A549 (cell line): ENCODE measurements at regions not wholly inside any gene's neighbourhood (a gene's known extent, or its start where the extent isn't known, plus 50 kb on each side); places are given as distances from the start of the nearest gene placed in this dataset.
A peak's percentile ranks its signal among the peaks of the same experiment; 100 is the strongest.

Experiments
- ATAC-seq, 2 experiments: fragments of 200-7000 bp in 1 of 2; fragments of >200 bp in 1 of 2; cut with Nextera tagmentation in 1 of 2; cut with Tn5 transposase in 1 of 2; 3 replicates each; pipeline versions ENCODE4 v1.8.0 to v1.9.1; 2018 to 2020; ENCODE audit warnings: mild to moderate bottlenecking in 1 of 2, moderate library complexity in 1 of 2
- CTCF ChIA-PET: fragments of 300-600 bp; sonication (Branson Sonifier 250); formaldehyde crosslinking; extraction: SDS; loops from one replicate; lab custom pipeline; 2021; ENCODE audit warnings: antibody characterized with exemption, inconsistent platforms; lab: Yijun Ruan, JAX
- POLR2A ChIA-PET: fragments of 350-600 bp; formaldehyde crosslinking; extraction: SDS; loops from one replicate; lab custom pipeline; 2021; ENCODE audit warnings: antibody characterized with exemption, inconsistent platforms; lab: Yijun Ruan, JAX
- DNase-seq, 2 experiments: peaks; one replicate each; pipeline versions ENCODE4 v3.0.0 to v3.0.0-alpha.2; 2011 to 2016; ENCODE audit warnings: low read depth in 1 of 2, low spot score in 1 of 2
- FAIRE-seq: peaks from 2 replicates; lab custom pipeline; 2011; peaks lifted over from hg19 to GRCh38; lab: Jason Lieb, UNC
- H3K27ac ChIP-seq, 2 experiments: fragments of >200 bp; sonication (Bioruptor Twin); formaldehyde crosslinking; 3 replicates each; pipeline ENCODE4 v1.5.1; 2016 to 2017
- H3K4me1 ChIP-seq: fragments of >200 bp; sonication (Bioruptor Twin); formaldehyde crosslinking; 3 replicates; pipeline ENCODE4 v1.6.1; 2016
- H3K4me2 ChIP-seq: fragments of >200 bp; sonication (Bioruptor Twin); formaldehyde crosslinking; 3 replicates; pipeline ENCODE4 v1.6.1; 2016
- H3K4me3 ChIP-seq: fragments of >200 bp; sonication (Bioruptor Twin); formaldehyde crosslinking; 3 replicates; pipeline ENCODE4 v1.5.1; 2016
- H3K9me3 ChIP-seq: fragments of >200 bp; sonication (Bioruptor Twin); formaldehyde crosslinking; 3 replicates; pipeline ENCODE4 v1.6.1; 2016
- CBX2 ChIP-seq: fragments of 200-600 bp; sonication (generic); IDR thresholded peaks from 2 replicates; pipeline ENCODE4 v1.6.1; 2016; ENCODE audit warnings: low read depth, mild to moderate bottlenecking, borderline replicate concordance
- CBX8 ChIP-seq: fragments of 200-600 bp; sonication (generic); IDR thresholded peaks from 2 replicates; pipeline ENCODE4 v1.6.1; 2016
- CEBPB ChIP-seq, 2 experiments: fragments of >200 bp in 1 of 2; sonication (Bioruptor Twin) in 1 of 2; formaldehyde crosslinking in 1 of 2; IDR thresholded peaks; 2 replicates each; pipeline ENCODE4 v1.6.1; 2012 to 2016
- EP300 ChIP-seq, 2 experiments: fragments of >200 bp; sonication (Bioruptor Twin); formaldehyde crosslinking; IDR thresholded peaks; 2 replicates in 1 of 2; 3 replicates in 1 of 2; pipeline ENCODE4 v1.6.1; 2016 to 2017
- HEYL ChIP-seq: fragments of 250-450 bp; sonication (Bioruptor Pico); IDR thresholded peaks from 2 replicates; pipeline ENCODE4 v1.8.0; 2021; ENCODE audit warnings: mild to moderate bottlenecking, moderate library complexity
- HOXB5 ChIP-seq: fragments of 250-450 bp; sonication (Bioruptor Pico); IDR thresholded peaks from 2 replicates; pipeline ENCODE4 v1.5.0; 2020; ENCODE audit warnings: mild to moderate bottlenecking, moderate library complexity
- KDM5A ChIP-seq: fragments of 200-600 bp; sonication (generic); IDR thresholded peaks from 2 replicates; pipeline ENCODE4 v1.6.1; 2016; ENCODE audit warnings: antibody characterized with exemption, mild to moderate bottlenecking
- MAZ ChIP-seq: fragments of 150-350 bp; IDR thresholded peaks from 2 replicates; pipeline ENCODE4 v1.6.1; 2014; ENCODE audit warnings: antibody characterized with exemption, low read depth, low read length, borderline replicate concordance
- NFE2L2 ChIP-seq: fragments of 150-350 bp; conservative IDR thresholded peaks from 2 replicates; pipeline ENCODE4 v1.6.1; 2014; ENCODE audit warnings: low read length
- NPAS2 ChIP-seq: fragments of 250-450 bp; sonication (Bioruptor Pico); IDR thresholded peaks from 2 replicates; pipeline ENCODE4 v1.8.0; 2022; ENCODE audit warnings: mild to moderate bottlenecking, moderate library complexity, borderline replicate concordance
- PHF8 ChIP-seq: fragments of 200-600 bp; sonication (generic); IDR thresholded peaks from 2 replicates; pipeline ENCODE4 v1.6.1; 2016; ENCODE audit warnings: low read depth, mild to moderate bottlenecking, antibody characterized with exemption, moderate library complexity, borderline replicate concordance
- POLR2A ChIP-seq: IDR thresholded peaks from 2 replicates; pipeline ENCODE4 v1.6.1; 2012; ENCODE audit warnings: mild to moderate bottlenecking, low read length
- POLR2AphosphoS2 ChIP-seq: conservative IDR thresholded peaks from 2 replicates; pipeline ENCODE4 v1.6.1; 2012; ENCODE audit warnings: low read length, improper control_type of control experiment, inconsistent platforms
- RAD21 ChIP-seq, 2 experiments: fragments of >200 bp in 1 of 2; sonication (Bioruptor Twin) in 1 of 2; formaldehyde crosslinking in 1 of 2; IDR thresholded peaks in 1 of 2; conservative IDR thresholded peaks in 1 of 2; 2 replicates in 1 of 2; 3 replicates in 1 of 2; pipeline ENCODE4 v1.6.1; 2012 to 2018; ENCODE audit warnings: inconsistent platforms in 1 of 2
- RCOR1 ChIP-seq: fragments of 150-350 bp; IDR thresholded peaks from 2 replicates; pipeline ENCODE4 v1.6.1; 2014; ENCODE audit warnings: antibody characterized with exemption, low read length, low read depth
- RNF2 ChIP-seq: fragments of 200-600 bp; sonication (generic); IDR thresholded peaks from 2 replicates; pipeline ENCODE4 v1.6.1; 2016; ENCODE audit warnings: low read depth, mild to moderate bottlenecking, antibody characterized with exemption, moderate library complexity, borderline replicate concordance
- SMC3 ChIP-seq: fragments of >200 bp; sonication (Bioruptor Twin); formaldehyde crosslinking; IDR thresholded peaks from 3 replicates; pipeline ENCODE4 v1.6.1; 2018; ENCODE audit warnings: inconsistent platforms
- SREBF2 ChIP-seq: fragments of 450-650 bp; IDR thresholded peaks from 2 replicates; pipeline ENCODE4 v1.6.1; 2014; ENCODE audit warnings: mild to moderate bottlenecking, moderate library complexity
- ZC3H11A ChIP-seq: fragments of 450-650 bp; IDR thresholded peaks from 2 replicates; pipeline ENCODE4 v1.6.1; 2014; ENCODE audit warnings: antibody characterized with exemption, mild to moderate bottlenecking
- WGBS: methylation state at CpG from one replicate; pipeline ENCODE4 v1.1.6; 2017; ENCODE audit errors: missing lambda C conversion rate; 5-methylcytosine and 5-hydroxymethylcytosine counted together
- TF ChIP-seq, protein P1 (sequence below): IDR thresholded peaks from 2 replicates; pipeline ENCODE4 v1.6.1; 2012; ENCODE audit warnings: low read depth, borderline replicate concordance
- TF ChIP-seq, protein P2 (sequence below): fragments of 200-600 bp; sonication (generic); IDR thresholded peaks from 2 replicates; pipeline ENCODE4 v1.6.1; 2016; ENCODE audit warnings: antibody characterized with exemption, mild to moderate bottlenecking, moderate library complexity
- TF ChIP-seq, protein P3 (sequence below): fragments of >200 bp; sonication (Bioruptor Twin); formaldehyde crosslinking; IDR thresholded peaks from 3 replicates; pipeline ENCODE4 v1.6.1; 2016
- TF ChIP-seq, protein P4 (sequence below): fragments of >200 bp; sonication (Bioruptor Twin); formaldehyde crosslinking; IDR thresholded peaks from 2 replicates; pipeline ENCODE4 v1.6.1; 2016

DNA sequence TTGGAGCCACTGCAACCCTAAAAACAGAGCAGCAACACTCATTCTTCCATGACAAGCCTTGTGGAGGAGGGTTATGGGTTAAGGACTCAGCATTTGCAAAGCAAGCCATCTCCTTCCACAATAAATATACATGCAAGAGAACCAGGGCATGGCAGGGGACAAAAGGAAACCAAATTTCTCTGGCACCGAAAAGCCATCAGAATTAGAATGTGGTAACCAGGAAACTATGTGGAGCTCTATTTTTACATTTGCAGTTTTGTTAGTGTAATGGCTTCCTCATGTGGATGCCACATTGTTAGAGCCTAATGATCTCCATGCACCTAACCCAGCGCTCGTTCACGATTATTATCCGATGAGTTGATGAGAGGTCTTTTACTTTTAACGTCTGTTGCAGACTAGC is 91.7 kb downstream of the NAV1 start:
- POLR2A ChIA-PET = no interaction called here
- Histone ChIP-seq H3K4me3 (no peak overlapping the region), H3K9me3 (no peaks in the 10 kb centered on the region)
- DNase-seq = no peak
- TF ChIP-seq, protein P1, sequence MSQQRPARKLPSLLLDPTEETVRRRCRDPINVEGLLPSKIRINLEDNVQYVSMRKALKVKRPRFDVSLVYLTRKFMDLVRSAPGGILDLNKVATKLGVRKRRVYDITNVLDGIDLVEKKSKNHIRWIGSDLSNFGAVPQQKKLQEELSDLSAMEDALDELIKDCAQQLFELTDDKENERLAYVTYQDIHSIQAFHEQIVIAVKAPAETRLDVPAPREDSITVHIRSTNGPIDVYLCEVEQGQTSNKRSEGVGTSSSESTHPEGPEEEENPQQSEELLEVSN = no peak
- TF ChIP-seq NPAS2 (no peak), CEBPB (IDR thresholded peaks at IDR 0.05) (no peak), PHF8 (no peak), SREBF2 (no peak), CBX2 (no peak), MAZ (no peak), POLR2AphosphoS2 (no peak), RNF2 (no peak), ZC3H11A (no peak), NFE2L2 (no peak), KDM5A (no peak), HEYL (CRISPR knock-in tag) (no peak), HOXB5 (no peak), RAD21 (conservative IDR thresholded peaks at IDR 0.05 in 1 of 2, IDR thresholded peaks at IDR 0.05 in 1 of 2) (no peak), SMC3 (no peak), RCOR1 (no peak)
- TF ChIP-seq, protein P2, sequence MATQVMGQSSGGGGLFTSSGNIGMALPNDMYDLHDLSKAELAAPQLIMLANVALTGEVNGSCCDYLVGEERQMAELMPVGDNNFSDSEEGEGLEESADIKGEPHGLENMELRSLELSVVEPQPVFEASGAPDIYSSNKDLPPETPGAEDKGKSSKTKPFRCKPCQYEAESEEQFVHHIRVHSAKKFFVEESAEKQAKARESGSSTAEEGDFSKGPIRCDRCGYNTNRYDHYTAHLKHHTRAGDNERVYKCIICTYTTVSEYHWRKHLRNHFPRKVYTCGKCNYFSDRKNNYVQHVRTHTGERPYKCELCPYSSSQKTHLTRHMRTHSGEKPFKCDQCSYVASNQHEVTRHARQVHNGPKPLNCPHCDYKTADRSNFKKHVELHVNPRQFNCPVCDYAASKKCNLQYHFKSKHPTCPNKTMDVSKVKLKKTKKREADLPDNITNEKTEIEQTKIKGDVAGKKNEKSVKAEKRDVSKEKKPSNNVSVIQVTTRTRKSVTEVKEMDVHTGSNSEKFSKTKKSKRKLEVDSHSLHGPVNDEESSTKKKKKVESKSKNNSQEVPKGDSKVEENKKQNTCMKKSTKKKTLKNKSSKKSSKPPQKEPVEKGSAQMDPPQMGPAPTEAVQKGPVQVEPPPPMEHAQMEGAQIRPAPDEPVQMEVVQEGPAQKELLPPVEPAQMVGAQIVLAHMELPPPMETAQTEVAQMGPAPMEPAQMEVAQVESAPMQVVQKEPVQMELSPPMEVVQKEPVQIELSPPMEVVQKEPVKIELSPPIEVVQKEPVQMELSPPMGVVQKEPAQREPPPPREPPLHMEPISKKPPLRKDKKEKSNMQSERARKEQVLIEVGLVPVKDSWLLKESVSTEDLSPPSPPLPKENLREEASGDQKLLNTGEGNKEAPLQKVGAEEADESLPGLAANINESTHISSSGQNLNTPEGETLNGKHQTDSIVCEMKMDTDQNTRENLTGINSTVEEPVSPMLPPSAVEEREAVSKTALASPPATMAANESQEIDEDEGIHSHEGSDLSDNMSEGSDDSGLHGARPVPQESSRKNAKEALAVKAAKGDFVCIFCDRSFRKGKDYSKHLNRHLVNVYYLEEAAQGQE = no peak
- TF ChIP-seq, protein P3, sequence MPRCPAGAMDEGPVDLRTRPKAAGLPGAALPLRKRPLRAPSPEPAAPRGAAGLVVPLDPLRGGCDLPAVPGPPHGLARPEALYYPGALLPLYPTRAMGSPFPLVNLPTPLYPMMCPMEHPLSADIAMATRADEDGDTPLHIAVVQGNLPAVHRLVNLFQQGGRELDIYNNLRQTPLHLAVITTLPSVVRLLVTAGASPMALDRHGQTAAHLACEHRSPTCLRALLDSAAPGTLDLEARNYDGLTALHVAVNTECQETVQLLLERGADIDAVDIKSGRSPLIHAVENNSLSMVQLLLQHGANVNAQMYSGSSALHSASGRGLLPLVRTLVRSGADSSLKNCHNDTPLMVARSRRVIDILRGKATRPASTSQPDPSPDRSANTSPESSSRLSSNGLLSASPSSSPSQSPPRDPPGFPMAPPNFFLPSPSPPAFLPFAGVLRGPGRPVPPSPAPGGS = no peak
- TF ChIP-seq, protein P4, sequence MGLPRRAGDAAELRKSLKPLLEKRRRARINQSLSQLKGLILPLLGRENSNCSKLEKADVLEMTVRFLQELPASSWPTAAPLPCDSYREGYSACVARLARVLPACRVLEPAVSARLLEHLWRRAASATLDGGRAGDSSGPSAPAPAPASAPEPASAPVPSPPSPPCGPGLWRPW = no peak
- TF ChIP-seq, all 56 proteins: peak for 0
- ATAC-seq = no peak
- no peak for FAIRE-seq
- Histone ChIP-seq H3K4me2 (no peak overlapping the region), H3K4me1 (peaks cover 23% of the 10 kb centered on the region), H3K27ac (no peak overlapping the region)
- CTCF ChIA-PET = interaction anchor here (1.0 to 2.5 kb wide), 6 partner anchors 9 to 163 kb away, joined by 3 to 12 read pairs (median 6); no protein-coding TSS in a partner anchor
- 96% methylated on average over 6 of the region's 6 CpGs for WGBS

DNA sequence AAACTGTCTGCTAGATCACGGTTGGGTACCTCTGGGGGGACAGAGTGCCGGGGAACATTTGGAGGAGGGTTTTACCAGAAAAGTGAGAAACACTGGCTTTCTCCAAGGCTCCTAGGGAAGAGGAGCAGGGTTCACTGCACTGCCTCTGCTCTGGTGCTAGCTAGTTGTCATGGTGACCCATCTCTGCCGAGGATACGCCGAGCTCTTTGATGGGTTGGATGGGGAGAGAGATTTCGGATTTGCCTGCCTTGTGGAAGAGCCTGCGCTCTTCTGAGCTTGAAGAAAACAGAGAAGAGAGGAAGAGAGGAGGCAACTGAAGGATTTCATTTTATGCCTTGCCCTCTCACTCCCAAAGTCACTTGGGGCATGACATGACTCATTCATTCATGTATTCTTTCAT is 92.1 kb downstream of the NAV1 start:
- peaks cover 19% of the 10 kb centered on the region; the same call in 1 of the 3 replicates for H3K4me1 ChIP-seq
- 84% methylated on average over 7 of the region's 7 CpGs for whole genome bisulfite sequencing
- no peak overlapping the region for H3K4me2 ChIP-seq
- DNase-seq = no peak
- CTCF ChIA-PET = interaction anchor here (1.0 to 2.5 kb wide), 6 partner anchors 9 to 162 kb away, joined by 3 to 12 read pairs (median 6); no protein-coding TSS in a partner anchor
- ATAC-seq = no peak
- no peak overlapping the region for H3K4me3 ChIP-seq
- TF ChIP-seq POLR2AphosphoS2 (no peak), EP300 (IDR thresholded peaks at IDR 0.05) (no peak), CBX8 (no peak), NFE2L2 (no peak), POLR2A (no peak)
- FAIRE-seq = peak; percentile 28
- POLR2A ChIA-PET = no interaction called here
- H3K9me3 ChIP-seq = no peaks in the 10 kb centered on the region
- no peak overlapping the region for H3K27ac ChIP-seq
